HG03520 (cell line): ENCODE measurements at regions not wholly inside any gene's neighbourhood (a gene's known extent, or its start where the extent isn't known, plus 50 kb on each side); places are given as distances from the start of the nearest gene placed in this dataset.
"Not testable (repeated sequence)": the region's sequence is repeated elsewhere in the genome, so short reads cannot be mapped to it uniquely, and the experiment has no call there.

Experiments used
- ATAC-seq: cut with Tn5 transposase; IDR thresholded peaks from one replicate; pipeline ENCODE4 v1.9.1; 2021; ENCODE audit warnings: mild to moderate bottlenecking, moderate library complexity; ENCODE audit not compliant: unreplicated experiment

- ATAC-seq, result not testable (repeated sequence)
Observed at GRCh38 chr14:34139160-34140121, 188.6 kb upstream of the EGLN3 start.

DNA sequence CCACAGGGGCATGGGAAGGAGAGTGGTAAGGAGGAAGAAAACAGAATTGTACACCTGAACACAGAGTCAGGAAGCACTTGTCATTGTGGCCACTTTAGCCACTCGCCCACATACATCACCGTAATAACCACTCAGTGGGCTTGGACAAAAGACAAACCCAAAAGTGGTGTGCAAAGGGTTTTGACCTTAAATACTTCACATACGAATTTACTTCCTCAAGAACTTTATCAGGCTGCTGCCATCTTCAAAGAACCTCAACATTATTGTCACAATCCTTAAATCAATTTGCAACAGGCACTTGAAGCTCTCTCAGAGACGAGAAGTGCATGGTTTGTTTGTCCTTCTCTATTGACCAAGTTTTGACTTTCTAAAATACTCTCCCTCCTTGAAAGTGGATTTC is 187.3 kb upstream of the EGLN3 start:
- no peak for ATAC-seq

- ATAC-seq, result no peak
Observed at GRCh38 chr14:34137001-34137745, 186.3 kb upstream of the EGLN3 start.

DNA sequence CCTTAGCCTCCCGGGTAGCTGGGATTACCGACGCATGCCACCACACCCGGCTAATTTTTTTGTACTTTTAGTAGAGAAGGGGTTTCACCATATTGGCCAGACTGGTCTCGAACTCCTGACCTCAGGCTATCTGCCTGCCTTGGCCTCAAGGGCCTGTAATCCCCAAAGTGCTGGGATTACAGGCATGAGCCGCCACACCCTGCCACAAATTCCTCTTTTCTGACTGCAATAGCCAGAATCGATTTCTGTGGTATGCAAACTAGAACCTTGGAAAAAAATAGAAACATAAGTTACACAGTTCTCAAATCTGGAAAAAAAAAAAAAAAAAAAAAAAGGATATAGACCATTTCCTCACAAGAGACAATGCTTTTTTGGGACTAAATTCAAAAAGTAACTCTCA is 184.6 kb upstream of the EGLN3 start:
- no peak for ATAC-seq

DNA sequence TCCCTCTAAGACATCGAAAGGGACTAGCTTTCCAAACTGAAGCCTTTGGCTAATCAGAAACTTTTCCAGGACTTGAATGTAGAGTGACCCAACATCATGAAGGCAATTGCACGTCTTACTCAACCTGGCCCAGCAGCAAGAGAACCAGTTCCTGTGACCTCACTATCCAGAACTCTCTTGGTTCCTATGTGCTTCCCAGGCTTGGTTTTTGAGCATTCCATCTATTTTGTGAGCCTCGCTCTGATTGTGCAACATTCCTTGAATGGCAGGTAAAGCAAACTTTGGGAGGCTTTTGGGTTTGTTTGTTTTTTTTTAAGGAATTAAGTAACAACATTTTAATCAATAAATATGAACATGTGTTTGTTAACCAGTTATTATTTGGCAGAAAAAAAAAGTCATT is 183.6 kb upstream of the EGLN3 start:
- no peak for ATAC-seq

- ATAC-seq, result no peak
Observed at GRCh38 chr14:34129927-34130552, 179.2 kb upstream of the EGLN3 start.

- no peak for ATAC-seq
Observed at GRCh38 chr14:34128665-34129064, 177.8 kb upstream of the EGLN3 start.

GRCh38 chr14:34126586-34126985 is 175.7 kb upstream of the EGLN3 start:
- no peak for ATAC-seq

- no peak for ATAC-seq
Observed at GRCh38 chr14:34124585-34124984, 173.7 kb upstream of the EGLN3 start.

GRCh38 chr14:34122650-34123049 is 171.8 kb upstream of the EGLN3 start:
- ATAC-seq, result no peak

DNA sequence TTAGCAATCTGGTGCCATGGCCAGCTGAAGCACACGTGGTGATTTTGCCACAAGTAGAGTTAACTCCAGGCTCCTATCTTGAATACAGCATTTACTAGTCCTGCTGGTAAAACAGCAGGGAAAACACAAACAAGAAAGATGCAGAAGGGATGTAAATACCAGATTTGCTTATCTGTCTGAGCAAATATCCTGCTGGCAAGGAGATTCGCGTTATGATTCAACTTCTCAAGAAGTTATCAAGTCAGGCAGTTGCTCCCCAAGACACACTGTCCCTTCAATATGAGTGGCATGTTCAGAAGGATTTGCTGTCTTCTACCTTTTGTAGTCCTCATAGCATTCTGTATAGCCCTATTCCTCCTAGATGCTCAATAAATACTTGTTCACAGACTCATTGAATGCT is 171.2 kb upstream of the EGLN3 start:
- ATAC-seq, result no peak

DNA sequence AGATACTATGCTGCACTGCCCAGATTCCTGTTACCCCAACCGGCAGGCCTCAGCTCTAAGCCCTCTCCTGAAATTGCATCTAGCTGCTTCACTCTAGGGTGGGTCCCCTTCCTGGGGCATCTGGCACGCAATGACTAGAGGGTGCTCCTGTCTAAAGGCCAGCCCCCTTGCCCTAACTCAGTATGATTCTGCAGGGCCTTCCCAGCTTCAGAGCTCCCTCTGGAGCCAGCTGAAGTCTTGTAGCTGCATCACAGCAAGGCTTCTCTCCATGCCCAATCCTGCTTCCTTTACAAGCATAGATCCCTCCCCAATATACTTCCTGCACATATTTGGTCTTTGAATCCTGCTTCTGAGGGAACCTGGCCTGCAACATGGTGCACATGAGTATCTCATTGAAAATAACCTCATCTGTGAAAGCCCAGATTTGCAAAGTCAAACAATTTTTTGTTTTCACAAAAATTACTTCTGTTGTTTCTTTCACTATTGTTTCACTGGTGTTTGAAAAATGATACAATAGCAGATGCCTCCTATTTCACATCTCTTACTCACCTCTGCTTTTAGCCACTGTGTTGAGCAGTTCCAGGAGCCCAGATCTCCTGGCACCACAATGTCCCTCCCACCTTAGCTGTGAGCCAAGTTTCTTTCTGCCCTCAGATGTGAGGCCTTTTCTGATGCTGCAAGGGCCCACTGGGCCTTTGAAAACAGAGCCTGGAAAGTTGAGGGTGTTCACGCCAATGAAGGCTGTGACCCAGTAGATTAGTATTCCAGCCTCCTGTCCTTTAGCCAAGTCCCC is 169.5 kb upstream of the EGLN3 start:
- no peak for ATAC-seq

GRCh38 chr14:34119107-34119858 is 168.4 kb upstream of the EGLN3 start:
- ATAC-seq, result no peak

DNA sequence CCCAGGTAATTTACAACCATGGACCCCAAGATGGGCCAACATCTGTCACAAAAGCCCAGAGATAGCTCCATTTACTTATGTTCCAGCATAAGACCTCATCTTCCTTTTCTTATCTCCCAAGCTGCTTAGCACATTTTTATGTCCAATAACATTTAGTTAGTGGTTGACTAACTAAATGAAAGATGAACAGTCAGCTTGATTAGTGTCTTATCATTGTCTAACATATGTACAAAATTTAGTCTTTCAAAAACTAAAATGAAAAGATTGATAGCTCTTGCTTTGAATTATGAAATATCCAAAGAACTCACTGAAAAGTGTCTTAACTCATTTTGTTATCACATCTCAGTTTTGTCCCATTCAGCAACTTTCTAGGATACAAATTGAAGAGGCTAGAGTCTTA is 163.1 kb upstream of the EGLN3 start:
- no peak for ATAC-seq

DNA sequence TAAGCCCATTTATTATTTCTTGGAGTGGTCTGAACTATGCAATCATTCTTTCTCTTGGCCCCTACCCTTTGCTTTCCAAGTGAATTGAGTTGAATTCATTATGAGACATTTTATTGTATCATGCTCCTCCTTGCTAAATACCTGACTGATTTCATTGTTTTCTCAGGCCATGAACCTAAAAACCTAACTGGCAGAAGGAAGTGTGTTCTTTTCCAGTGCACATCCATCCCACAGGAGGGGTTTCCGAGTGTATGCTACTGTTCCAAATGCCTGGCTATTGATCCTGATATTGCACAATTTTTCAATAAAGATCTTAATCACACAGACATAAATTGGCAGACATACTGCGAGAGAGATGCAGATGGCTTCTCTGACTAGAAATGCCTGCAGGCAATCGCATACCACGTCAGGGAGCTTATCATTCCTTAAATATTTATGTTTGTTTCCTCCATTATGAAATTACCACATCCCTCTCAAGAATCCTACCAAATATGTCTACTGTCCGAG is 162.2 kb upstream of the EGLN3 start:
- ATAC-seq, result no peak

- no peak for ATAC-seq
Observed at GRCh38 chr14:34111953-34112352, 161.1 kb upstream of the EGLN3 start.

- ATAC-seq, result no peak
Observed at GRCh38 chr14:34111505-34111904, 160.6 kb upstream of the EGLN3 start.

DNA sequence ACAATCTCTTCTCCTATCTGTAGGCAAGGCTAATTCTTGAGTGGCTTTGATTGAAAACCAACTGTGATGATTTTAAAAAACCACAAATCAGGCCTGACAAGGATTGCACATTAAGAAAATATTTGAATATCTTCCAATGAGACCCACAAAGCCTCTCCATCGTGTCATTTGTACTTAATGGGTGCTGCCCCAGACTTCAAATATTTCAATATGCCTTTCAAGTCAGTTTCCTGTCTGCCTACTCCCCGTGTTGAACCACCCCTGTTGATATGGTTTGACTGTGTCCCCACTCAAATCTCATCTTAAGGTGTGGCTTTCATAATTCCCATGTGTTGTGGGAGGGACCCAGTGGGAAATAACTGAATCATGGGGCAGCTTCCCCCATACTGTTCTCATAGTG is 159.7 kb upstream of the EGLN3 start:
- ATAC-seq, result no peak

- ATAC-seq, result no peak
Observed at GRCh38 chr14:34107441-34107840, 156.6 kb upstream of the EGLN3 start.

- no peak for ATAC-seq
Observed at GRCh38 chr14:34106310-34106709, 155.4 kb upstream of the EGLN3 start.
